ENCODE measurements at regions not wholly inside any gene's neighbourhood (a gene's known extent, or its start where the extent isn't known, plus 50 kb on each side); places are given as distances from the start of the nearest gene placed in this dataset.
"Not testable (repeated sequence)": the region's sequence is repeated elsewhere in the genome, so short reads cannot be mapped to it uniquely, and the experiment has no call there.

- intact Hi-C loops (cut with micrococcal nuclease) = no loop called here
- H3K4me1 Mint-ChIP-seq = peaks cover 3% of the 10 kb centered on the region
- no peaks in the 10 kb centered on the region for H3K27me3 Mint-ChIP-seq
- H3K36me3 Mint-ChIP-seq (ENCODE audit: low read depth) = no peaks in the 10 kb centered on the region
- ChIA-PET CTCF (no interaction called here), POLR2A (no interaction called here)
- H3K9me3 Mint-ChIP-seq = no peaks in the 10 kb centered on the region
- no peak overlapping the region for H3K4me3 Mint-ChIP-seq
- ATAC-seq (ENCODE audit: low read depth) (no peak), DNase-seq (no peak)
- no peak overlapping the region for H3K27ac Mint-ChIP-seq
- no peak for TF ChIP-seq CTCF (IDR thresholded peaks at IDR 0.05)
These were observed 744.1 kb upstream of the GJE1 start for GRCh38 chr6:141388666-141389065.

GRCh38 chr6:141370438-141370837 lies 762.3 kb upstream of the GJE1 start:
- intact Hi-C loops (cut with micrococcal nuclease) = no loop called here
- ChIA-PET CTCF (no interaction called here), POLR2A (no interaction called here)
- TF ChIP-seq CTCF (IDR thresholded peaks at IDR 0.05) = no peak
- no peak for DNase-seq
- H3K36me3 Mint-ChIP-seq (ENCODE audit: low read depth) = no peaks in the 10 kb centered on the region
- no peak overlapping the region for H3K4me3 Mint-ChIP-seq
- H3K4me1 Mint-ChIP-seq = no peaks in the 10 kb centered on the region
- no peak overlapping the region for H3K27ac Mint-ChIP-seq
- H3K27me3 Mint-ChIP-seq = no peaks in the 10 kb centered on the region
- peaks cover 4% of the 10 kb centered on the region for H3K9me3 Mint-ChIP-seq
- no peak for ATAC-seq (ENCODE audit: low read depth)

- intact Hi-C loops (cut with micrococcal nuclease); H3K36me3 Mint-ChIP-seq (ENCODE audit: low read depth); H3K4me1 Mint-ChIP-seq; H3K9me3 Mint-ChIP-seq; H3K27ac Mint-ChIP-seq; H3K27me3 Mint-ChIP-seq; CTCF ChIA-PET; ATAC-seq (ENCODE audit: low read depth); H3K4me3 Mint-ChIP-seq; POLR2A ChIA-PET; DNase-seq: not testable (repeated sequence)
These were observed 765.9 kb upstream of the GJE1 start for GRCh38 chr6:141366796-141367195.

- H3K36me3 Mint-ChIP-seq (ENCODE audit: low read depth) = no peaks in the 10 kb centered on the region
- ChIA-PET POLR2A (no interaction called here), CTCF (no interaction called here)
- H3K4me3 Mint-ChIP-seq = no peak overlapping the region
- H3K9me3 Mint-ChIP-seq = peaks cover 4% of the 10 kb centered on the region
- peaks cover 3% of the 10 kb centered on the region for H3K4me1 Mint-ChIP-seq
- H3K27ac Mint-ChIP-seq = no peak overlapping the region
- no peak for DNase-seq
- no peak for ATAC-seq (ENCODE audit: low read depth)
- intact Hi-C loops (cut with micrococcal nuclease) = no loop called here
- H3K27me3 Mint-ChIP-seq = no peaks in the 10 kb centered on the region
- no peak for TF ChIP-seq CTCF (IDR thresholded peaks at IDR 0.05)
These were observed 768.0 kb upstream of the GJE1 start for GRCh38 chr6:141364694-141365093.

GRCh38 chr6:141364232-141364631 lies 768.5 kb upstream of the GJE1 start:
- ATAC-seq (ENCODE audit: low read depth) (no peak), DNase-seq (no peak)
- Mint-ChIP-seq H3K9me3 (peaks cover 2% of the 10 kb centered on the region), H3K4me3 (no peak overlapping the region), H3K4me1 (peaks cover 4% of the 10 kb centered on the region), H3K27ac (no peak overlapping the region), H3K27me3 (no peaks in the 10 kb centered on the region), H3K36me3 (ENCODE audit: low read depth) (no peaks in the 10 kb centered on the region)
- no peak for TF ChIP-seq CTCF (IDR thresholded peaks at IDR 0.05)
- ChIA-PET CTCF (no interaction called here), POLR2A (no interaction called here)
- intact Hi-C loops (cut with micrococcal nuclease) = no loop called here

GRCh38 chr6:141361559-141361958 lies 771.2 kb upstream of the GJE1 start:
- ChIA-PET POLR2A (interaction anchor here (1.1 kb wide), 1 partner anchor 20 kb away, joined by 5 read pairs; no protein-coding TSS in a partner anchor), CTCF (no interaction called here)
- DNase-seq = no peak

More at GRCh38 chr6:141361559-141361958, 771.2 kb upstream of the GJE1 start:
- Mint-ChIP-seq H3K27me3 (no peaks in the 10 kb centered on the region), H3K4me1 (peaks cover 11% of the 10 kb centered on the region), H3K9me3 (peaks cover 4% of the 10 kb centered on the region), H3K36me3 (ENCODE audit: low read depth) (no peaks in the 10 kb centered on the region), H3K27ac (no peak overlapping the region), H3K4me3 (no peak overlapping the region)
- no peak for ATAC-seq (ENCODE audit: low read depth)
- no peak for TF ChIP-seq CTCF (IDR thresholded peaks at IDR 0.05)
- intact Hi-C loops (cut with micrococcal nuclease) = no loop called here
